ENCODE measurements at regions not wholly inside any gene's neighbourhood (a gene's known extent, or its start where the extent isn't known, plus 50 kb on each side); places are given as distances from the start of the nearest gene placed in this dataset.

- TF ChIP-seq CTCF (IDR thresholded peaks at IDR 0.05) = no peak
- TF ChIP-seq POLR2AphosphoS5 (IDR thresholded peaks at IDR 0.05) = no peak
- no peak for TF ChIP-seq EP300 (IDR thresholded peaks at IDR 0.05)
Measured at GRCh38 chr3:127339016-127339415, 51.2 kb upstream of the PRR20G start.

Measured in sigmoid colon (tissue), 4 donors.